ENCODE measurements at regions not wholly inside any gene's neighbourhood (a gene's known extent, or its start where the extent isn't known, plus 50 kb on each side); places are given as distances from the start of the nearest gene placed in this dataset.
A peak's percentile ranks its signal among the peaks of the same experiment; 100 is the strongest.

- TF ChIP-seq ZMIZ1 (IDR thresholded peaks at IDR 0.05; ENCODE audit: low read depth in 2 of 2, low read length in 2 of 2) (no peak), CTCF (IDR thresholded peaks at IDR 0.05 in 2 of 3, conservative IDR thresholded peaks at IDR 0.05 in 1 of 3; ENCODE audit: insufficient read depth in 2 of 3, low read depth in 1 of 3, low read length in 3 of 3) (peak; percentile 19 to 32 (median 32); a peak in 4 of 6 replicates), ESRRA (IDR thresholded peaks at IDR 0.05; ENCODE audit: borderline replicate concordance, low read depth) (peak; percentile 86)
Observed at GRCh38 chr17:77821114-77821513, 137.4 kb upstream of the TNRC6C start (continued).

- Histone ChIP-seq H3K4me2 (ENCODE audit: insufficient read depth, low read length) (no peak overlapping the region), H3K36me3 (ENCODE audit: control insufficient read depth, insufficient read depth, low read length) (no peaks in the 10 kb centered on the region), H3K9me3 (replicated peaks; ENCODE audit: control insufficient read depth, insufficient read depth, low read depth, low read length) (no peaks in the 10 kb centered on the region), H3K9ac (ENCODE audit: insufficient read depth in 1 of 2, low read depth in 2 of 2, low read length in 2 of 2) (no peak overlapping the region; a peak in 1 of 4 replicates), H3K27ac (ENCODE audit: extremely low read depth, low read depth, low read length) (no peak overlapping the region), H4K20me1 (replicated peaks; ENCODE audit: control insufficient read depth, insufficient read depth, low read length) (peaks cover 14% of the 10 kb centered on the region; the same call in 1 of the 2 replicates), H2AFZ (ENCODE audit: low read depth, low read length) (no peak overlapping the region), H3K9me1 (ENCODE audit: control insufficient read depth, insufficient read depth, low read length) (peaks cover 3% of the 10 kb centered on the region), H3K79me2 (ENCODE audit: control insufficient read depth, insufficient read depth, low read length) (no peaks in the 10 kb centered on the region), H3K4me1 (replicated peaks in 1 of 2; ENCODE audit: control insufficient read depth in 2 of 2, insufficient read depth in 2 of 2, low read length in 2 of 2) (no peaks in the 10 kb centered on the region), H3K4me3 (no peak overlapping the region), H3K27me3 (ENCODE audit: control insufficient read depth in 2 of 2, insufficient read depth in 2 of 2, low read length in 2 of 2) (peaks cover 56 to 73% of the 10 kb centered on the region in 2 experiments)
- POLR2A ChIA-PET: no interaction called here
- no peak for DNase-seq (ENCODE audit: extremely low read depth in 1 of 4, low spot score in 3 of 4)
- intact Hi-C loops (cut with micrococcal nuclease): no loop called here
- in situ Hi-C loops (cut with MboI): no loop called here
- ATAC-seq: no peak
- no peak for FAIRE-seq
- CTCF ChIA-PET (ENCODE audit: low intra/inter-chr PET ratio): no interaction called here
- BruUV-seq (replicated peaks): no TSS peak
- 11% methylated on average over 20 of the region's 22 CpGs for WGBS (ENCODE audit: insufficient coverage, low coverage, missing lambda C conversion rate)
- no peak for TF ChIP-seq NONO (IDR thresholded peaks at IDR 0.05; ENCODE audit: low read depth in 2 of 2, low read length in 1 of 2)
- TF ChIP-seq TAF9B (IDR thresholded peaks at IDR 0.05; ENCODE audit: partially characterized antibody): no peak
- TF ChIP-seq ZNF384 (IDR thresholded peaks at IDR 0.05; ENCODE audit: low read depth, low read length): no peak
- TF ChIP-seq PHB2 (IDR thresholded peaks at IDR 0.05; ENCODE audit: low read depth): no peak
- no peak for TF ChIP-seq ZBTB17 (CRISPR knock-in tag; IDR thresholded peaks at IDR 0.05)
- TF ChIP-seq TAL1 (IDR thresholded peaks at IDR 0.05): no peak
- no peak for TF ChIP-seq NUFIP1 (IDR thresholded peaks at IDR 0.05; ENCODE audit: partially characterized antibody)
- no peak for TF ChIP-seq ZNF77 (CRISPR knock-in tag; IDR thresholded peaks at IDR 0.05)
- TF ChIP-seq TAF1 (IDR thresholded peaks at IDR 0.05; ENCODE audit: control insufficient read depth, extremely low read depth, insufficient read depth, low read length, severe bottlenecking): no peak
- TF ChIP-seq ZFP91 (CRISPR knock-in tag; IDR thresholded peaks at IDR 0.05): no peak
Observed at GRCh38 chr17:77822302-77823030, 136.0 kb upstream of the TNRC6C start.
